GM21529 (cell line): ENCODE measurements at regions not wholly inside any gene's neighbourhood (a gene's known extent, or its start where the extent isn't known, plus 50 kb on each side); places are given as distances from the start of the nearest gene placed in this dataset.
"Not testable (repeated sequence)": the region's sequence is repeated elsewhere in the genome, so short reads cannot be mapped to it uniquely, and the experiment has no call there.

Source experiments
- ATAC-seq: cut with Tn5 transposase; IDR thresholded peaks from one replicate; pipeline ENCODE4 v1.9.1; 2021; ENCODE audit not compliant: unreplicated experiment

- ATAC-seq = no peak
Observed at GRCh38 chr6:114718186-114718585, 375.4 kb upstream of the HS3ST5 start.

GRCh38 chr6:114714836-114715507 is 372.1 kb upstream of the HS3ST5 start:
- ATAC-seq = peak; percentile 54

GRCh38 chr6:114713690-114714089 is 370.9 kb upstream of the HS3ST5 start:
- peak; percentile 27 for ATAC-seq

- ATAC-seq = peak; percentile 30
Observed at GRCh38 chr6:114712129-114712662, 369.4 kb upstream of the HS3ST5 start.

GRCh38 chr6:114707081-114707620 is 364.3 kb upstream of the HS3ST5 start:
- no peak for ATAC-seq

- ATAC-seq = no peak
Observed at GRCh38 chr6:114690625-114691024, 347.8 kb upstream of the HS3ST5 start.

- no peak for ATAC-seq
Observed at GRCh38 chr6:114659513-114659912, 316.7 kb upstream of the HS3ST5 start.

GRCh38 chr6:114651611-114652010 is 308.8 kb upstream of the HS3ST5 start:
- no peak for ATAC-seq

- ATAC-seq = no peak
Observed at GRCh38 chr6:114650891-114651290, 308.1 kb upstream of the HS3ST5 start.

GRCh38 chr6:114649298-114649697 is 306.5 kb upstream of the HS3ST5 start:
- no peak for ATAC-seq

GRCh38 chr6:114648847-114649246 is 306.0 kb upstream of the HS3ST5 start:
- no peak for ATAC-seq

- no peak for ATAC-seq
Observed at GRCh38 chr6:114638341-114638740, 295.5 kb upstream of the HS3ST5 start.

- no peak for ATAC-seq
Observed at GRCh38 chr6:114634016-114634415, 291.2 kb upstream of the HS3ST5 start.

GRCh38 chr6:114626226-114626625 is 283.4 kb upstream of the HS3ST5 start:
- ATAC-seq = not testable (repeated sequence)

GRCh38 chr6:114619621-114620200 is 276.9 kb upstream of the HS3ST5 start:
- ATAC-seq = no peak

GRCh38 chr6:114611696-114612095 is 268.9 kb upstream of the HS3ST5 start:
- no peak for ATAC-seq

GRCh38 chr6:114608091-114608490 is 265.3 kb upstream of the HS3ST5 start:
- no peak for ATAC-seq

GRCh38 chr6:114605656-114606055 is 262.8 kb upstream of the HS3ST5 start:
- no peak for ATAC-seq

GRCh38 chr6:114600381-114600780 is 257.6 kb upstream of the HS3ST5 start:
- ATAC-seq = no peak

GRCh38 chr6:114595591-114595990 is 252.8 kb upstream of the HS3ST5 start:
- ATAC-seq = no peak

GRCh38 chr6:114595186-114595585 is 252.4 kb upstream of the HS3ST5 start:
- ATAC-seq = no peak

GRCh38 chr6:114592506-114592905 is 249.7 kb upstream of the HS3ST5 start:
- no peak for ATAC-seq
